ENCODE measurements at regions not wholly inside any gene's neighbourhood (a gene's known extent, or its start where the extent isn't known, plus 50 kb on each side); places are given as distances from the start of the nearest gene placed in this dataset.
"Not testable (repeated sequence)": the region's sequence is repeated elsewhere in the genome, so short reads cannot be mapped to it uniquely, and the experiment has no call there.

DNA sequence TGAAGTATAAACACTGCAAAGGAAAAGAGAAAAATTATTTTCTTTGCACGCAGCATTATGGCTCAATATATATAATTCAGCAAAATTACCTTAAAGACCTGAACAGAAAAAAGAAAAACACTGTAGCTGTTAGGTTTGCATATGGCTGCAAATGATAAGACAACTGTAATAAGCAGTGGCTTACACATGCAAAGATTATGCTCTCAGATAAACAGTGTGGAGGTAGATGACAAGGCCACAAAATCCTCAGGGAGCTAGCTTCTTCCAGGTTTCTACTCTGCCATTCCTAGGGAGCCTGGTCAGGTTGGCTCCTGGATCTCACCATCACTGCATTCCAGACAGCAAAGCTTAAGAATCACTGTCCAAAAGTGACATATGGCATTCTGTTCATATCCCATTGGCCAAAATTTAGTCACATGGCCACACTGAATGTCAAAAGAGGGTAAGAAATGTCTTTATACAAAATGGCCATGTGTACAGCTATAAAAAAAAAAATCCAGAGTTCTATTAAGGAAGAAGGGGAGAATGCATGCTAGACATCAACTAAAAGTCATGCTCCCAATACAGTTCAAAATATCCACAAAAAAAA, 195.2 kb upstream of the SLC7A11 start:
- ATAC-seq (no peak), DNase-seq (no peak)
- no peak overlapping the region for H3K4me3 ChIP-seq
- no peaks in the 10 kb centered on the region for H3K27me3 ChIP-seq (ENCODE audit: low read depth)
- intact Hi-C loops (cut with DNase I), result no loop called here
- H3K36me3 ChIP-seq, result no peaks in the 10 kb centered on the region
- TF ChIP-seq CTCF (IDR thresholded peaks at IDR 0.05), result no peak
- no peaks in the 10 kb centered on the region for H3K9me3 ChIP-seq
- H3K27ac ChIP-seq, result no peak overlapping the region
- H3K4me1 ChIP-seq, result no peaks in the 10 kb centered on the region

DNA sequence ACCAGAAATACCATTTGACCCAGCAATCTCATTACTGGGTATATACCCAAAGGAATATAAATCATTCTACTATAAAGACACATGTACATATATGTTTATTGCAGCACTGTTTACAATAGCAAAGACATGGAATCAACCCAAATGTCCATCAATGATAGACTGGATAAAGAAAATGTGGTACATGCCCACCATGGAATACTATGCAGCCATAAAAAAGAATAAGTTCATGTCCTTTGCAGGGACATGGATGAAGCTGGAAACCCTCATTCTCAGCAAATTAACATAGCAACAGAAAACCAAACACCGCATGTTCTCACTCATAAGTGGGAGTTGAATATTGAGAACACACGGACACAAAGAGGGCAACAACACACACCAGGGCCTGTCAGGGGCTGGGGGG, 193.6 kb upstream of the SLC7A11 start:
- H3K4me3 ChIP-seq; H3K27ac ChIP-seq; H3K4me1 ChIP-seq; DNase-seq; ATAC-seq; H3K36me3 ChIP-seq; H3K9me3 ChIP-seq; H3K27me3 ChIP-seq (ENCODE audit: low read depth); intact Hi-C loops (cut with DNase I): not testable (repeated sequence)

GRCh38 chr4:138435046-138435445, 192.9 kb upstream of the SLC7A11 start:
- H3K4me1 ChIP-seq; H3K36me3 ChIP-seq; intact Hi-C loops (cut with DNase I); H3K9me3 ChIP-seq; H3K27ac ChIP-seq; ATAC-seq; DNase-seq; H3K4me3 ChIP-seq; H3K27me3 ChIP-seq (ENCODE audit: low read depth): not testable (repeated sequence)

GRCh38 chr4:138428611-138429010, 186.5 kb upstream of the SLC7A11 start:
- ATAC-seq, result no peak
- intact Hi-C loops (cut with DNase I), result no loop called here
- no peaks in the 10 kb centered on the region for H3K27me3 ChIP-seq (ENCODE audit: low read depth)
- no peaks in the 10 kb centered on the region for H3K4me1 ChIP-seq
- H3K4me3 ChIP-seq, result no peak overlapping the region
- TF ChIP-seq CTCF (IDR thresholded peaks at IDR 0.05), result no peak
- H3K9me3 ChIP-seq, result no peaks in the 10 kb centered on the region
- no peaks in the 10 kb centered on the region for H3K36me3 ChIP-seq
- no peak overlapping the region for H3K27ac ChIP-seq
- DNase-seq, result no peak

- ATAC-seq (no peak), DNase-seq (no peak)
- Histone ChIP-seq H3K27me3 (ENCODE audit: low read depth) (no peaks in the 10 kb centered on the region), H3K4me3 (no peak overlapping the region), H3K27ac (no peak overlapping the region), H3K4me1 (no peaks in the 10 kb centered on the region), H3K36me3 (no peaks in the 10 kb centered on the region), H3K9me3 (no peaks in the 10 kb centered on the region)
- intact Hi-C loops (cut with DNase I), result no loop called here
- no peak for TF ChIP-seq CTCF (IDR thresholded peaks at IDR 0.05)
These were observed 184.6 kb upstream of the SLC7A11 start for GRCh38 chr4:138426786-138427185.

- H3K27ac ChIP-seq, result no peak overlapping the region
- no peaks in the 10 kb centered on the region for H3K36me3 ChIP-seq
- H3K4me3 ChIP-seq, result no peak overlapping the region
- DNase-seq (no peak), ATAC-seq (no peak)
- H3K27me3 ChIP-seq (ENCODE audit: low read depth), result no peaks in the 10 kb centered on the region
- H3K4me1 ChIP-seq, result no peaks in the 10 kb centered on the region
- intact Hi-C loops (cut with DNase I), result no loop called here
- H3K9me3 ChIP-seq, result no peaks in the 10 kb centered on the region
- no peak for TF ChIP-seq CTCF (IDR thresholded peaks at IDR 0.05)
These were observed 178.3 kb upstream of the SLC7A11 start for GRCh38 chr4:138420471-138420870.

- Histone ChIP-seq H3K27ac (no peak overlapping the region), H3K27me3 (ENCODE audit: low read depth) (no peaks in the 10 kb centered on the region), H3K9me3 (no peaks in the 10 kb centered on the region), H3K4me3 (no peak overlapping the region), H3K36me3 (no peaks in the 10 kb centered on the region), H3K4me1 (no peaks in the 10 kb centered on the region)
- no peak for TF ChIP-seq CTCF (IDR thresholded peaks at IDR 0.05)
- no peak for DNase-seq
- intact Hi-C loops (cut with DNase I), result no loop called here
- ATAC-seq, result peak in 1 of 2 donors; percentile 45
These were observed 172.1 kb upstream of the SLC7A11 start for GRCh38 chr4:138414202-138414601.

All from lower lobe of right lung (tissue), 2 donors.